ENCODE measurements at regions not wholly inside any gene's neighbourhood (a gene's known extent, or its start where the extent isn't known, plus 50 kb on each side); places are given as distances from the start of the nearest gene placed in this dataset.

GRCh38 chr13:33953203-33953602, 135.3 kb downstream of the RFC3 start:
- no peak for DNase-seq (ENCODE audit: low read depth)

DNA sequence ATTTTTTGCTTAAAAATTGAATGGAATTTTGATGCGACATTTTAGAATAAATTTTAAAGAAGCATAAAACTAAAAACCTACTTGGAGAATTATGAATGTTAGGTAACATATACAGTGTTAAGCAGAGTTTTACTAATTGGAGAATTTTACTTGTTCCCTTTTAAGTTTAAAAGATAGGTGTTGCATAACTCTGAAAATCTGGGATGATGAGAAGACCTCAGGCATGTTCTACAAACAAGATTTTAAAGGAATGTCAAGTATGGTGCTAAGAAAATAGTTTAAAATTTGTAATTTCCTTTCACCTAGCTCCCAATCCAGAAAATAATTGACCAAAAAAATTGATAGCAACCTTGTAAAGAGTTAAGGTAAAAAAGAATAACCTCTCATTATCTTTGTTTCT, 135.8 kb downstream of the RFC3 start:
- DNase-seq (ENCODE audit: low read depth) = no peak

DNA sequence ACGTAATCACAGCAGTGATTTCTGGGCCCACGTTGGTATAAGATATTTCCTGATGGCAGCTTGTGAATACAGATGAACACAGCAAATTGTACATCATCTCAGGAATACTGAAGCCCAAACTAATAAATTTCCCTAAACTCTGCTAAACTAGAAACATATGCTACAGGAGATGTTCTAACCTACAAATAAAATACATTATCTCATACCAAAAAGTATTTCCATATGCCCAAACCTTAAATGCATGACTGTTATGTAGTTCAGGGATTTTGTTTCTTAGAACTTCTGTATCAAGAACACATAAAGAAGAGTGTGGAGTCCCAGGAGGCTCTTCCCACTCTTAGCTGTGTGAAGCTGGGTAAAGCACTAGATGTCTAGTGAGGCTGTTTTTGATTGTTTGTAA, 138.4 kb downstream of the RFC3 start:
- no peak for DNase-seq (ENCODE audit: low read depth)

GRCh38 chr13:33957497-33957905, 139.6 kb downstream of the RFC3 start:
- no peak for DNase-seq (ENCODE audit: low read depth)

DNA sequence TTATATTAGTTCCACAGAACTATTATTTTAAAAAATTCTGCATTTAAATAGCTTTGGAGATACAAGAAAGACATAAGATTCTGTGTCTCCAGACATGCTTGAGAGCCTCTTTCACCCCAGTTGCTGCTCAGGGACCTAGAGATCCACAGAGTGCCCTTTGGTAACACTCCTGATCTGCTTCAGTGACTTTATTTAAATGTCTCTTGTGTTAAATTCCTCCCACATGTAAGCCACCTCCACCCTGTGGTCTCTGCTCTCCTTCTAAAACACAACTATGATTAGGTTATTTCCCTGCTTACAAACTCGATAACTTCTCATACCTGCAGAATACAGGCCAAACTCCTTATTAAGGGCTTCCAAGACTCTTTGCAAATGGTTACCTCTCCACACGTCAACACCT, 141.0 kb downstream of the RFC3 start:
- no peak for DNase-seq (ENCODE audit: low read depth)

- no peak for DNase-seq (ENCODE audit: low read depth)
These were observed 145.2 kb downstream of the RFC3 start for GRCh38 chr13:33963134-33963533.

DNA sequence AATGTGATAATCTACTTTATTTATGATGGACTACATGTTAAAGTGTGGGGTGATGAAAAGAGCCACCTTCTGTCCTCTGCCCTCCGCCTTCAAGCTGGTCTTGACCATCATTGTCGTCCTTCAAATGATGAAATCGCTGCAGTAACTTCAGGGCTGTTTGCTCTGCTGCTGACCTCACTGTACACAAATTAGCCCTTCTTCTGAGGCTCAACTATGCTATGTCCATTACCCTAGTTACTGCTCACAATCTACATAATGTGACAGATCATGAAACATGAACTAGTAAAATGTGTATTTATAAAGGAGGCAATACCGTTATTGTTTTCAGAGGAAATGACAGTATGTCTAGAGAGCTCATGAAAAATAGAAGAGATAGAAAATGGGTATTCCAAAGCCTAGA, 145.9 kb downstream of the RFC3 start:
- no peak for DNase-seq (ENCODE audit: low read depth)

GRCh38 chr13:33968520-33969507, 150.9 kb downstream of the RFC3 start:
- no peak for DNase-seq (ENCODE audit: low read depth)

GRCh38 chr13:33970746-33971561, 153.0 kb downstream of the RFC3 start:
- no peak for DNase-seq (ENCODE audit: low read depth)

GRCh38 chr13:33971562-33971819, 153.5 kb downstream of the RFC3 start:
- DNase-seq (ENCODE audit: low read depth) = no peak

DNA sequence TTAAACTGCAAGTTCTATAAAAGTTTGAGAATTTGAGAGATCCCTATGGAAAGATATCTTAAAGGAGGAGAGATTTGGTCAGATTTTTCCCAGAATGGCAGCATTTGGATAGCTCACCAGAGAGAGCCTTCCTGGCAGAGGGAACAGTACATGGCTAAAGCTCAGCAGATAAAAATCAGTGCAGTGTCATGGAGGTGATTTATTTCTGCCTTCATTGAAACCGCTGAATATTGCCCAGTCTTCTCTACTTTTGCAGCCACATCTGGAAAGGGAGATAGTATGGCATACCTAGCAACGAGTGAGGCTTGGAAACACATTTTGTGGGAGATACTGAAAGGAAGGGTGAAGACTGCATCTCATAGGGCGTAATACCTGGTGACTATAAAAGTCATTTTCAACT, 155.2 kb downstream of the RFC3 start:
- no peak for DNase-seq (ENCODE audit: low read depth)

- DNase-seq (ENCODE audit: low read depth) = no peak
These were observed 159.0 kb downstream of the RFC3 start for GRCh38 chr13:33976965-33977364.

DNA sequence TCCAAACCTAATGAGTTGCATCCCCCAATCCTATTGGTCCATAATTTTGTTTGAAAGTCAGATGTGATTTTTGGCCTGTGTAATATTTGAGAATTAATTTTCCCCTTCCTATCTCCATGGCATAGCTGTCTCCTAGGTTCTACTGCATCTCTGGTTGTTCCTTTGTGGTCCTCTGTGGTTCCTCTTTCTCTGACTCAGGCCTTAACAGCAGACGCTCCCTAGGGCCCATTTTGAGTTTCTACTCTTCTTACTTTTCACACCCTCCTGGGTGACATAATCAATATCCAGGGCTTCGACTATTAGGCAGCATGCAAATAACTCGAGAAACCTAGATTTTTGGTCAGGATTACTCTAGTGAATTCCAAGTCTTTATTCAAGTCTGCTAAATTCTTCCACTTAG, 160.7 kb downstream of the RFC3 start:
- no peak for DNase-seq (ENCODE audit: low read depth)

DNA sequence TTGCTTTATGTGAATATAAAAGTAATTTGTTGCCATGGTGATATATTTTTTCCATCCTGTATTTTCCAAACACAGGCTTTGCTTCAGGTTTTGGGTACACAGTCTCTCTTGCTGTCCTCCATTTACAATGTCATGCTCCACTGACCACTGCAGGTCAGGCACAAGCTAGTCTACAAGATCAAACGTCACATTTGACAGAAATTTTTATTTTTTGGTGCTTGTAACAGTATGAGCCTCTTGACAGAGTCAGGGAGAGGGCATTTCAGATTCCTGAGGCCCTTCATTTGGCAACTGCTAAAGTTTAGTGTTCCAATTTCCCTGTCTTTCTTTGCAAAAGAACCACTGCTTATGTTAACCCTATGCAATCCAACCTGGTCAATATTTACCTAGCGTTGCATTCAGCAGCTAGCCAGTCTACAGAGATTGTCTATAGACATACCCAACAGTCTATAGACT, 175.0 kb downstream of the RFC3 start:
- no peak for DNase-seq (ENCODE audit: low read depth)

- DNase-seq (ENCODE audit: low read depth) = no peak
These were observed 176.2 kb downstream of the RFC3 start for GRCh38 chr13:33994198-33994597.

GRCh38 chr13:33994826-33995502, 177.0 kb downstream of the RFC3 start:
- DNase-seq (ENCODE audit: low read depth) = no peak

DNA sequence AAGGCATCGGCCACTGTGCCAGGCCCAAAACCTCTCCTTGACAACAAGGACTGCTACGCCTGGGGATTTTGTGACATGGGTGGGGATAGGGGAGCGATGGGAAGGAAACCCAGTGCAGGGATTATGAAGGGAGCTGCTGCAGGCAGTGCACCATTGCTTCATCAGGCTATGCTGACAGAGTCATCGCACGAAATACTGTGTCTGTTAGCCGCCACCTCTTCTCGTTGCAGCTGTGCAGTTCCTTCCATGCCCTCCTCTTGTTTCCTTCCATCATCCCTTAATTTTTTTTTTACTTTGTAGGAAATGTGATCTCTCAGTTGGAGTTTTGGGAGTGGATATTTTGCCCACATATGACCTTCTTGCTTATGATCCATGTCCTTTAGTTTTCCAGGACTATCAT, 178.7 kb downstream of the RFC3 start:
- no peak for DNase-seq (ENCODE audit: low read depth)

DNA sequence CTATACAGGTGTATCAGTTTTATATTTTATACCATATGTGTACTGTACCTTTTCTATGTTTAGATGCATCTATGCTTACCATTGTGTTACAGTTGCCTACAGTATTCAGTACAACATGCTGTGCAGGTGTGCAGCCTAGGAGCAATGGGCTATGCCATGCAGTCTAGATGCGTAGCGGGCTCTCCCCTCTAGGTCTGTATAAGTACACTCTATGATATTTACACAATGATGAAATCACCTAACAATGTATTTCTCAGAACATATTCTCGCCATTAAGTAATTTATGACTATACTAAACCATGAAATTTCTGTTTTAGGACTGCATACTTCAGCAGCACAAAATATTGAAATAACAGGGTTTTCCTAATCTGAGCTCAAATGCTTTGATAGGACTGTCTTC, 179.6 kb downstream of the RFC3 start:
- DNase-seq (ENCODE audit: low read depth) = no peak

DNA sequence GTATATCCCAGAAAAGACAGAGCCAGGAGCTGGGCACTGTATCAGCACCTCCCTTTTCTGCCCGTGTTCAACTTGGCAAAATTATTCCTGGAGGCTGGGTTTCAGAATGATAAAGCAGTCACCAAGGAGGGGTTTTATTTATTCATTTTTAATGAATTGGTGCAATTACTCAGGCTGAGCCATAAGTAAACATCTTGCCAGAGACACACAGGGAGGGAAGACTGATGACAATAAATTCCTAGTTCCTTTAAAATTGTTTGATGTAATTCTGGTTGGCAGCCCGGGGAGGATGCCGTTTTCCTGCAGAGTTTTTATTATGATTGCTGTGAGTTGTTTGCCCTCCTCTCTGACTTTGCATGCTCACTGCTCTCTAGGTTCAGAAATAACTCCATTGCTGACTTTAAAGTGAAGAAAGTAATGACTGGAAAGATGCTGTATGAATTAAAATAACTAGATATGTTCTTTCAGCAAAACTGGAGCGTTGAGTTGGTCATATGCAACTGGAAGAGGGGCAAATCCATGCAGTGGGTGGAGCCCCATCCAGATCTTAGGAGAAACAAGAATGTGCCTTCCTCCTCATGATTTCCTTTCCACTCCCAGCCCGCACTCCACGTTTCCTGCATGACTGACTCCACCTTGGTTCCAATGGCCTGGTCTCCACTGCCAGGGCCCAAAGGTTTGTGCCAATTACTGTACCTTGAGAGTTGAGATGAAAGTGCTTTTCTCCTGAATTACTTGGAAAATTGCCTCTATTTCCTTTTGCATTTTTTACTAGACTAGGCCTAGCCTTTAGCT, 182.1 kb downstream of the RFC3 start:
- DNase-seq (ENCODE audit: low read depth) = no peak

- no peak for DNase-seq (ENCODE audit: low read depth)
These were observed 183.0 kb downstream of the RFC3 start for GRCh38 chr13:34000955-34001354.

- DNase-seq (ENCODE audit: low read depth) = no peak
These were observed 183.4 kb downstream of the RFC3 start for GRCh38 chr13:34001389-34001788.

DNA sequence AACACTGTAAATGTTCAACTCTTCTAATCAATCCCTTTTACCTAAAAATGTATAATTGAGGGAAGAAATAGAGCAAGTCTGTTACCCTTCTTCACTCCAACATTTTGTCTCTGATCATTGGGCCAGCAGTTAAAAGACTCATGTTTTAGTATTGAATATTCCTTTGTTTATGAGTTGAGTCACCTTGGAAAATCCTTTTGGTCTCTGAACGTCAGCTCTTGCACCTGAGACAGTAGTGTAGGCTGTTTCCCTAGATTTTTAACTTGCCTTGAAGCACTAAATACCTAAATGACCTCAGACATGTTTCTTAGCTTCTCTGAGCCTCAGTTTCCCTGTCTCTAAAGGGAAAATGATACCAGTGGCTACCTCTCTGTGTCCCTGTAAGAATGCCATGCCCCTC, 184.2 kb downstream of the RFC3 start:
- no peak for DNase-seq (ENCODE audit: low read depth)

Measured in stimulated activated CD8-positive, alpha-beta memory T cell treated with anti-CD3 and anti-CD28 coated beads, Interleukin-7, amount 100 ng/mL, for 24 hours (primary cell).